Kidney epithelial cell (primary cell): ENCODE measurements at regions not wholly inside any gene's neighbourhood (a gene's known extent, or its start where the extent isn't known, plus 50 kb on each side); places are given as distances from the start of the nearest gene placed in this dataset.
"Not testable (repeated sequence)": the region's sequence is repeated elsewhere in the genome, so short reads cannot be mapped to it uniquely, and the experiment has no call there.

Experiments
- DNase-seq: peaks from one replicate; pipeline ENCODE4 v3.0.0-alpha.2; 2010; ENCODE audit warnings: low read depth
- H3K27me3 ChIP-seq: 2 replicates; pipeline ENCODE4 v1.6.0; 2011; ENCODE audit warnings: low read length; ENCODE audit not compliant: control insufficient read depth, insufficient read depth
- H3K36me3 ChIP-seq: 2 replicates; pipeline ENCODE4 v1.5.1; 2011; ENCODE audit warnings: low read length; ENCODE audit not compliant: control insufficient read depth, insufficient read depth
- H3K4me3 ChIP-seq: 2 replicates; pipeline ENCODE4 v1.5.1; 2011; ENCODE audit warnings: low read depth, mild to moderate bottlenecking, control low read depth, low read length
- TF ChIP-seq, protein P1 (sequence below): IDR thresholded peaks from 2 replicates; pipeline ENCODE4 v1.5.1; 2011; ENCODE audit warnings: mild to moderate bottlenecking, moderate library complexity, low read length, control low read depth, inconsistent platforms; ENCODE audit not compliant: insufficient read depth, poor library complexity, severe bottlenecking

DNA sequence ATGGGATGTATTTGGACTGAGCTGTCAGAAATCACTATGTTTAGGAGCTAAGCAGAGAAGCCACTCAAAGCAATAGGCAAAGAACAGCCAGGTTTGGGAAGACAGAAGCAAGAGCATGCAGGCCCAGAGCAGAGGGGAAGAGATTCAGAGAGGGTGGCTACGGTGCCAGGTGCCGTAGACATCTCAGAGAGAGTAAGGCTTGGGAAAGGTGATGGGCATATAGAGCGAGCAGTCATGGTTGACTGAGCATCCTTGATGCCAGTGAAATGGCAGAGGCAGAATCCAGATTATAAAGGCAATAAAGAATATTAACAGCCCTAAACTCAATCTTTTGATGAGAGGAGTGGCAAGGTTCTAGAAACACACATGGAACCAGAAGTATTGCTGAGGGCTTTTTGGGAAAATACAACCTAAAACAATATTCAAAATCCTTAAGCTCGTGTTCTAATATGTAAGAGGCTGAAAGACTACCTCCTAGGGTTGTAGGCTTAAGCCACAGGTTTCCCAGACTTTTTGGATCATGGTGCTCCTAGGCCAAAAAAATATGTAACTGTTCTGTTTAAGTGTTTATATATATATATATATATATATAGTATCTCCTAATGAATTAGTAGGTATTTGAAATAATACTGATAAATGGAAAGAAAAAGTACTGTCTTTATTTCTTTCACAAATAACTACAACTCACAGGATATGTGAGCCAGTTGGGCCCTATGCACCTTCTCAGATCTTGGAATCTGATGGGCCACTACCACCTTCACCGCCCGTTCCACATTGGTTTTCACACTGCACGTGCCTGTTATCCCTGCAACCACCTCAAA, 113.3 kb downstream of the MYCN start:
- no peaks in the 10 kb centered on the region for H3K36me3 ChIP-seq
- DNase-seq = no peak
- H3K27me3 ChIP-seq = no peaks in the 10 kb centered on the region
- no peak overlapping the region for H3K4me3 ChIP-seq
- TF ChIP-seq, protein P1, sequence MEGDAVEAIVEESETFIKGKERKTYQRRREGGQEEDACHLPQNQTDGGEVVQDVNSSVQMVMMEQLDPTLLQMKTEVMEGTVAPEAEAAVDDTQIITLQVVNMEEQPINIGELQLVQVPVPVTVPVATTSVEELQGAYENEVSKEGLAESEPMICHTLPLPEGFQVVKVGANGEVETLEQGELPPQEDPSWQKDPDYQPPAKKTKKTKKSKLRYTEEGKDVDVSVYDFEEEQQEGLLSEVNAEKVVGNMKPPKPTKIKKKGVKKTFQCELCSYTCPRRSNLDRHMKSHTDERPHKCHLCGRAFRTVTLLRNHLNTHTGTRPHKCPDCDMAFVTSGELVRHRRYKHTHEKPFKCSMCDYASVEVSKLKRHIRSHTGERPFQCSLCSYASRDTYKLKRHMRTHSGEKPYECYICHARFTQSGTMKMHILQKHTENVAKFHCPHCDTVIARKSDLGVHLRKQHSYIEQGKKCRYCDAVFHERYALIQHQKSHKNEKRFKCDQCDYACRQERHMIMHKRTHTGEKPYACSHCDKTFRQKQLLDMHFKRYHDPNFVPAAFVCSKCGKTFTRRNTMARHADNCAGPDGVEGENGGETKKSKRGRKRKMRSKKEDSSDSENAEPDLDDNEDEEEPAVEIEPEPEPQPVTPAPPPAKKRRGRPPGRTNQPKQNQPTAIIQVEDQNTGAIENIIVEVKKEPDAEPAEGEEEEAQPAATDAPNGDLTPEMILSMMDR = no peak

DNA sequence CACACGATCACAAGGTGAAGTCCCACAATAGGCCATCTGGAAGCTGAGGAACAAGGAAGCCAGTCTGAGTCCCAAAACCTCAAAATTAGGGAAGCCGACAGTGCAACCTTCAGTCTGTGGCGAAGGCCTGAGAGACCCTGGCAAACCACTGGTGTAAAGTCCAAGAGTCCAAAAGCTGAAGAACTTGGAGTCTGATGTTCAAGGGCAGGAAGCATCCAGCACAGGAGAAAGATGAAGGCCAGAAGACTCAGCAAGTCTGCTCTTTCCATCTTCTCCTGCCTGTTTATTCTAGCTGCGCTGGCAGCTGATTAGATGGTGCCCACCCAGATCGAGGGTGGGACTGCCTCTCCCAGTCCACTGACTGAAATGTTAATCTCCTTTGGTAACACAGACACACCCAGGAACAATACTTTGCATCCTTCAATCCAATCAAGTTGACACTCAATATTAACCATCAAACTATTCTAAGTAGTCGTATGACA, 112.3 kb downstream of the MYCN start:
- not testable (repeated sequence) for H3K27me3 ChIP-seq, H3K4me3 ChIP-seq, DNase-seq, H3K36me3 ChIP-seq

DNA sequence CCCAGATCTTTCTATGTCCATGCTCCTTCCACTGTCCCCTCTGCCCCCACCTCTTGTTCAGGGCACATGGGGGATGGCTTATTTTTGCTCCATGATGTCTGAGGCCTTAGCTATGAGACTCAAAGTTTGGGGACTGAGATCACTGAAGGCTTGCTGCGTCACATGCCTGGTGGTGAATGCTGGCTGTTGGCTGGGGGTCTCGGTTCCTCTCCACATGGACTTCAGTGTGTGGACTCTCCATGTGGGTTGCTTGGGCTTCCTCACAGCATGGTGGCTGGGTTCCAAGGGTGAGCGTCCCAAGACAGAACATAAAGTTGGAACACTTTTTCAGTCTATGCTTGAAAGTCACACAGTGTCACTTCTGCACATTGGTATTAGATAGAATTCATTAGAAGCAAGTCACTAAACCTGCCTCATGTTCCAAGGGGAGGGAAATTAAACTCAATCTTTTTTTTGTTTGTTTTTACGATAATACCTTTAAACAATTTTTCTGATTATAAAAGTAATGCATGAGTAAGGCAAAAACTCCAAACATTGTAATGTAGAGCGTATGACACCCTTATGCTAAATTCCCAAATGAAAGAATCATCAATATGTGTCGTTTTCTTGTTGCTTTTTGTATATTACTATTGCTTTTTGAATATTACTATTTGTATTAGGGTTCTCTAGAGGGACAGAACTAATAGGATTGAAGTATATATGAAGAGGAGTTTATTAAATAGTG, 111.7 kb downstream of the MYCN start:
- no peak overlapping the region for H3K4me3 ChIP-seq
- no peaks in the 10 kb centered on the region for H3K36me3 ChIP-seq
- TF ChIP-seq, protein P1 = no peak
- no peaks in the 10 kb centered on the region for H3K27me3 ChIP-seq
- DNase-seq = no peak

DNA sequence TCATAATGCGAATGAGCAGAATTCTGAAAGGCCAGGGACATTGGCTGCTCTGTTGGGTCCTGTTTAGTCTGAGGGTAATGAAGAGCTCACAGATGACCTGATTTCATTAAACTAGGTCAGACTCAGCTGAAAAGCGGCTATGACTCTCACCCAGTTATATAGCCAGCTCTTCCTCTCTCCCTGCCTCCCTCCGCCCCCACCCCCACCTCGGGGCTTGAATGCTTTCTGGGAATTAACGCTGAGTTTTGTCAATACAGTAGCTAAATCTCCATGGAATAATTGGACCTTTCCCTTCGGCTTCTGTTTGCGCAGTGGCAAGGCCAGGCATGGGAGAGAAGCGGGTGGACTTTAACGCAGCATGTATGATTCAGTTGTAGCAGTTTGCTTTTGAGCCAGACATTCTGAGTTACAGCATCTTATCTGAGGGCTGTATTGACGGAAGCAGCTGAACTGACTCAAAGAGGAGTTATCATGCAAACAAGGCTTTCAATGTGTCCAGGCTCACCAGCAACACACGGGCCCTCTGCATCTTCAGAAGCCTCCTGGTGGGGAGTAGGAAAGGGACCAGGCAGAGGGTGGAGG, 110.6 kb downstream of the MYCN start:
- Histone ChIP-seq H3K27me3 (no peaks in the 10 kb centered on the region), H3K4me3 (no peak overlapping the region), H3K36me3 (no peaks in the 10 kb centered on the region)
- no peak for DNase-seq
- TF ChIP-seq, protein P1 = no peak

GRCh38 chr2:16050261-16050907, 110.0 kb downstream of the MYCN start:
- H3K4me3 ChIP-seq = no peak overlapping the region
- no peaks in the 10 kb centered on the region for H3K36me3 ChIP-seq
- TF ChIP-seq, protein P1 = no peak
- no peak for DNase-seq
- no peaks in the 10 kb centered on the region for H3K27me3 ChIP-seq

DNA sequence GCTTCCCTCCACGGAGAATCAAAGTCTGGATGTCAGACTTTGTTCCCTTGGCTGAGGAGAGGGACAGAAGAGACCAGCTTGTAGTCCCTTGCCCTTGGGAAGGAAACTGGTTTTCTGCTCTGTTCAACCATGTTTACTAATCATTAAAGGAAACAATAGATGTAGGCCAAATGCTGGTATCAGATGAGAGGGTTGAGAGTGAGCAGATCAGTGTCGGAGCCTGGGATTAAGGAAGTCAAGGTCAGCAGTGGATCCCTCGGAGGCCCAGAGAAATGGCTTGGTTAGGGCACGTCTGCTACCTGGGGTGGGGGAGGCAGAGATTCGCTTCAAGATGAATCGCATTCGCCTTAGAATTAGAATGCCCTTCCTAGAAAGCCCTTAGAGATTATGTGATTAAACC, 109.1 kb downstream of the MYCN start:
- Histone ChIP-seq H3K27me3 (no peaks in the 10 kb centered on the region), H3K4me3 (no peak overlapping the region), H3K36me3 (no peaks in the 10 kb centered on the region)
- TF ChIP-seq, protein P1 = no peak
- DNase-seq = no peak
